ENCODE measurements at regions not wholly inside any gene's neighbourhood (a gene's known extent, or its start where the extent isn't known, plus 50 kb on each side); places are given as distances from the start of the nearest gene placed in this dataset.

DNA sequence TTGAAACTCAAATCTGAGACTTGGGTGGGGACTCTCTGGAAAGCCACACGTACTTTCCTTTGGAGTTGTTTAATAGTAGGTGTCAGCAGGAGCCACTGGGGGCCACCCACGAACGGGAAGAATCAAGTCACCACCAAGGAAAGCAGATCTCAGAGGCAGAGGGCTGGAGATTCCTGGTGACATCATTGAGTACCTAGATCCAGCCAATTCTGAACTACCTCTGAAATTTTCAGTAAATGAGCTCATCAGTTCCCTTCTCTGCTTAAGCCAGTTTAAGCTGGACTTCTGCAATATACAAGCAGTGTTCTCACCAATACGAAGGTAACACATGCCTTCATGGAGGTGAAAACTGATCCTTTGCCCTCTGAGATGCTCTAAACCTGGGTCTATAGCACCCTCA lies 99.3 kb upstream of the SORCS3 start:
- no peak for TF ChIP-seq CTCF (IDR thresholded peaks at IDR 0.05)
- TF ChIP-seq POLR2A (IDR thresholded peaks at IDR 0.05), result no peak
- TF ChIP-seq POLR2AphosphoS5 (IDR thresholded peaks at IDR 0.05), result no peak
- TF ChIP-seq EP300 (IDR thresholded peaks at IDR 0.05; ENCODE audit: low read depth), result no peak
